GM21515 (cell line): ENCODE measurements at regions not wholly inside any gene's neighbourhood (a gene's known extent, or its start where the extent isn't known, plus 50 kb on each side); places are given as distances from the start of the nearest gene placed in this dataset.

ENCODE experiments used
- ATAC-seq: cut with Tn5 transposase; IDR thresholded peaks from one replicate; pipeline ENCODE4 v1.9.1; 2021; ENCODE audit not compliant: unreplicated experiment

GRCh38 chr12:107464644-107465043, 221.0 kb upstream of the PWP1 start:
- ATAC-seq, result no peak

- ATAC-seq, result no peak
These were observed 220.0 kb upstream of the PWP1 start for GRCh38 chr12:107465625-107466024.

- ATAC-seq, result no peak
These were observed 217.9 kb upstream of the PWP1 start for GRCh38 chr12:107467716-107468115.

GRCh38 chr12:107468182-107468581, 217.4 kb upstream of the PWP1 start:
- ATAC-seq, result no peak

GRCh38 chr12:107469011-107469410, 216.6 kb upstream of the PWP1 start:
- no peak for ATAC-seq

- no peak for ATAC-seq
These were observed 215.0 kb upstream of the PWP1 start for GRCh38 chr12:107470645-107471044.

- ATAC-seq, result no peak
These were observed 213.3 kb upstream of the PWP1 start for GRCh38 chr12:107472308-107472707.

GRCh38 chr12:107474099-107474498, 211.5 kb upstream of the PWP1 start:
- ATAC-seq, result no peak

- ATAC-seq, result no peak
These were observed 210.7 kb upstream of the PWP1 start for GRCh38 chr12:107474639-107475539.

- ATAC-seq, result no peak
These were observed 209.7 kb upstream of the PWP1 start for GRCh38 chr12:107475900-107476299.

- no peak for ATAC-seq
These were observed 208.6 kb upstream of the PWP1 start for GRCh38 chr12:107477018-107477417.

GRCh38 chr12:107477947-107478610, 207.5 kb upstream of the PWP1 start:
- no peak for ATAC-seq

- ATAC-seq, result no peak
These were observed 206.7 kb upstream of the PWP1 start for GRCh38 chr12:107478881-107479280.

GRCh38 chr12:107480836-107481608, 204.6 kb upstream of the PWP1 start:
- no peak for ATAC-seq

- ATAC-seq, result no peak
These were observed 201.4 kb upstream of the PWP1 start for GRCh38 chr12:107484230-107484629.

- ATAC-seq, result no peak
These were observed 200.7 kb upstream of the PWP1 start for GRCh38 chr12:107484941-107485340.

- no peak for ATAC-seq
These were observed 199.9 kb upstream of the PWP1 start for GRCh38 chr12:107485731-107486130.

GRCh38 chr12:107486140-107486892, 199.3 kb upstream of the PWP1 start:
- ATAC-seq, result no peak

GRCh38 chr12:107487011-107487680, 198.5 kb upstream of the PWP1 start:
- ATAC-seq, result no peak

GRCh38 chr12:107488666-107489065, 196.9 kb upstream of the PWP1 start:
- no peak for ATAC-seq
